ENCODE measurements at regions not wholly inside any gene's neighbourhood (a gene's known extent, or its start where the extent isn't known, plus 50 kb on each side); places are given as distances from the start of the nearest gene placed in this dataset.

GRCh38 chr2:39545957-39546356 lies 108.9 kb upstream of the MAP4K3 start:
- Histone ChIP-seq H3K9me3 (no peaks in the 10 kb centered on the region), H3K27me3 (no peaks in the 10 kb centered on the region), H3K27ac (no peak overlapping the region), H3K36me3 (no peaks in the 10 kb centered on the region), H3K4me3 (no peak overlapping the region), H3K4me1 (no peaks in the 10 kb centered on the region)
- no peak for DNase-seq
- no peak for TF ChIP-seq CTCF (IDR thresholded peaks at IDR 0.05)
- intact Hi-C loops (cut with DNase I): no loop called here
- ATAC-seq: no peak

GRCh38 chr2:39546409-39546808 lies 109.3 kb upstream of the MAP4K3 start:
- Histone ChIP-seq H3K4me3 (no peak overlapping the region), H3K9me3 (no peaks in the 10 kb centered on the region), H3K27me3 (no peaks in the 10 kb centered on the region), H3K36me3 (no peaks in the 10 kb centered on the region), H3K27ac (no peak overlapping the region), H3K4me1 (no peaks in the 10 kb centered on the region)
- DNase-seq (no peak), ATAC-seq (no peak)
- TF ChIP-seq CTCF (IDR thresholded peaks at IDR 0.05): no peak
- intact Hi-C loops (cut with DNase I): no loop called here

GRCh38 chr2:39546937-39547336 lies 109.9 kb upstream of the MAP4K3 start:
- Histone ChIP-seq H3K4me1 (no peaks in the 10 kb centered on the region), H3K36me3 (no peaks in the 10 kb centered on the region), H3K9me3 (no peaks in the 10 kb centered on the region), H3K27ac (no peak overlapping the region), H3K27me3 (no peaks in the 10 kb centered on the region), H3K4me3 (no peak overlapping the region)
- intact Hi-C loops (cut with DNase I): no loop called here
- TF ChIP-seq CTCF (IDR thresholded peaks at IDR 0.05): no peak
- no peak for DNase-seq
- ATAC-seq: no peak

GRCh38 chr2:39547811-39548719 lies 111.0 kb upstream of the MAP4K3 start:
- H3K27ac ChIP-seq: no peak overlapping the region
- no peaks in the 10 kb centered on the region for H3K27me3 ChIP-seq
- TF ChIP-seq CTCF (IDR thresholded peaks at IDR 0.05): no peak
- H3K9me3 ChIP-seq: no peaks in the 10 kb centered on the region
- no peaks in the 10 kb centered on the region for H3K36me3 ChIP-seq
- no peak for DNase-seq
- intact Hi-C loops (cut with DNase I): no loop called here
- H3K4me3 ChIP-seq: no peak overlapping the region
- no peak for ATAC-seq
- no peaks in the 10 kb centered on the region for H3K4me1 ChIP-seq

GRCh38 chr2:39549000-39549399 lies 111.9 kb upstream of the MAP4K3 start:
- Histone ChIP-seq H3K4me1 (no peaks in the 10 kb centered on the region), H3K27me3 (no peaks in the 10 kb centered on the region), H3K36me3 (no peaks in the 10 kb centered on the region), H3K4me3 (no peak overlapping the region), H3K27ac (no peak overlapping the region), H3K9me3 (no peaks in the 10 kb centered on the region)
- DNase-seq: no peak
- intact Hi-C loops (cut with DNase I): no loop called here
- no peak for TF ChIP-seq CTCF (IDR thresholded peaks at IDR 0.05)
- ATAC-seq: no peak

Data from upper lobe of right lung (tissue), 1 donor.